H1 (cell line): ENCODE measurements at regions not wholly inside any gene's neighbourhood (a gene's known extent, or its start where the extent isn't known, plus 50 kb on each side); places are given as distances from the start of the nearest gene placed in this dataset.

ENCODE experiments used
- CTCF ChIA-PET: fragments of 300-600 bp; sonication (Branson Sonifier 250); formaldehyde crosslinking; loops from one replicate; lab custom pipeline; 2021; ENCODE audit not compliant: partially characterized antibody; lab: Charles Lee
- POLR2A ChIA-PET: fragments of 300-600 bp; sonication (Branson Sonifier 250); formaldehyde crosslinking; loops from one replicate; lab custom pipeline; 2021; ENCODE audit warnings: inconsistent platforms; ENCODE audit not compliant: partially characterized antibody; lab: Charles Lee
- DNase-seq, 2 experiments: peaks; one replicate each; pipeline versions ENCODE4 v3.0.0 to v3.0.0-alpha.2; 2010 to 2022; ENCODE audit warnings: low spot score in 2 of 2, low read depth in 1 of 2, mixed read lengths in 1 of 2
- FAIRE-seq: peaks from 2 replicates; lab custom pipeline; 2011; peaks lifted over from hg19 to GRCh38; lab: Jason Lieb, UNC
- H2AFZ ChIP-seq: 2 replicates; pipeline ENCODE4 v1.8.1; 2012; ENCODE audit warnings: low read length, inconsistent platforms
- H2AK5ac ChIP-seq: 2 replicates; pipeline ENCODE4 v1.6.1; 2013; ENCODE audit warnings: low read depth, low read length
- H2BK120ac ChIP-seq: replicated peaks from 2 replicates; pipeline ENCODE3; 2013; ENCODE audit warnings: low read depth, low read length, inconsistent platforms
- H2BK12ac ChIP-seq: 2 replicates; pipeline ENCODE4 v1.6.1; 2013; ENCODE audit warnings: low read depth, low read length
- H2BK15ac ChIP-seq: 2 replicates; pipeline ENCODE4 v1.6.1; 2013; ENCODE audit warnings: low read length
- H2BK20ac ChIP-seq: 2 replicates; pipeline ENCODE4 v1.6.1; 2013; ENCODE audit warnings: low read length
- H2BK5ac ChIP-seq: 2 replicates; pipeline ENCODE4 v1.6.1; 2013; ENCODE audit warnings: low read depth, low read length
- H3K14ac ChIP-seq: 2 replicates; pipeline ENCODE4 v1.6.1; 2013; ENCODE audit warnings: inconsistent platforms; ENCODE audit not compliant: insufficient read length
- H3K18ac ChIP-seq: 2 replicates; pipeline ENCODE4 v1.6.1; 2013; ENCODE audit warnings: low read length; ENCODE audit errors: extremely low read depth
- H3K23ac ChIP-seq: 2 replicates; pipeline ENCODE4 v1.6.1; 2013; ENCODE audit warnings: inconsistent platforms; ENCODE audit not compliant: insufficient read length
- H3K23me2 ChIP-seq: 2 replicates; pipeline ENCODE4 v1.6.1; 2013; ENCODE audit warnings: low read depth, low read length
- H3K27ac ChIP-seq: 2 replicates; pipeline ENCODE4 v1.6.1; 2011; ENCODE audit warnings: low read depth, low read length, inconsistent platforms
- H3K27me3 ChIP-seq, 4 experiments: replicated peaks in 1 of 4; 1 replicate in 1 of 4; 2 replicates in 3 of 4; pipeline versions ENCODE4 v1.6.1 to v1.8.1; 2011 to 2013; ENCODE audit warnings: low read length in 3 of 4, mild to moderate bottlenecking in 3 of 4, inconsistent platforms in 2 of 4, mixed read lengths in 2 of 4, moderate library complexity in 1 of 4; ENCODE audit not compliant: control insufficient read depth in 3 of 4, insufficient read depth in 3 of 4; ENCODE audit errors: extremely low read depth in 1 of 4
- H3K36me3 ChIP-seq, 4 experiments: 2 replicates each; pipeline versions ENCODE4 v1.6.1 to v1.8.1; 2011 to 2013; ENCODE audit warnings: mild to moderate bottlenecking in 4 of 4, low read length in 3 of 4, moderate library complexity in 2 of 4, control low read depth in 1 of 4, inconsistent platforms in 1 of 4; ENCODE audit not compliant: insufficient read depth in 4 of 4, control insufficient read depth in 2 of 4
- H3K4ac ChIP-seq: replicated peaks from 2 replicates; pipeline ENCODE3; 2013; ENCODE audit warnings: low read length, low read depth, mixed read lengths, inconsistent platforms; ENCODE audit not compliant: insufficient read length
- H3K4me1 ChIP-seq, 4 experiments: replicated peaks in 1 of 4; 1 replicate in 1 of 4; 2 replicates in 3 of 4; pipeline versions ENCODE4 v1.6.1 to v1.8.1; 2011 to 2013; ENCODE audit warnings: low read length in 3 of 4, inconsistent platforms in 2 of 4, mixed read lengths in 1 of 4; ENCODE audit not compliant: insufficient read depth in 4 of 4, control insufficient read depth in 3 of 4
- H3K4me2 ChIP-seq, 2 experiments: 2 replicates each; pipeline versions ENCODE4 v1.6.1 to v1.8.1; 2011 to 2013; ENCODE audit warnings: low read depth in 2 of 2, low read length in 2 of 2, control low read depth in 1 of 2, inconsistent platforms in 1 of 2, mild to moderate bottlenecking in 1 of 2; ENCODE audit not compliant: insufficient read depth in 1 of 2
- H3K4me3 ChIP-seq, 4 experiments: fragments of 200-600, 300-600 bp in 1 of 4; sonication (generic), shearing (Covaris generic), sonication (Bioruptor Twin) in 1 of 4; 2 replicates each; pipeline versions ENCODE4 v1.5.1 to v1.8.1; 2011 to 2016; ENCODE audit warnings: low read length in 4 of 4, low read depth in 3 of 4, control low read depth in 2 of 4, inconsistent platforms in 2 of 4, mild to moderate bottlenecking in 2 of 4, mixed read lengths in 1 of 4, moderate library complexity in 1 of 4; ENCODE audit not compliant: insufficient read depth in 2 of 4; ENCODE audit errors: extremely low read depth in 1 of 4
- H3K56ac ChIP-seq: replicated peaks from 2 replicates; pipeline ENCODE3; 2013; ENCODE audit warnings: low read depth, mild to moderate bottlenecking, mixed read lengths, low read length, inconsistent platforms; ENCODE audit not compliant: insufficient read length
- H3K79me1 ChIP-seq: 2 replicates; pipeline ENCODE4 v1.6.1; 2013; ENCODE audit warnings: low read depth, low read length, control low read depth
- H3K79me2 ChIP-seq, 2 experiments: 2 replicates each; pipeline versions ENCODE4 v1.6.1 to v1.8.1; 2012 to 2013; ENCODE audit warnings: low read length in 2 of 2, mild to moderate bottlenecking in 2 of 2, inconsistent platforms in 1 of 2; ENCODE audit not compliant: insufficient read depth in 2 of 2, control insufficient read depth in 1 of 2
- H3K9ac ChIP-seq, 4 experiments: replicated peaks in 1 of 4; 1 replicate in 1 of 4; 2 replicates in 3 of 4; pipeline versions ENCODE4 v1.6.1 to v1.8.1; 2011 to 2013; ENCODE audit warnings: low read depth in 3 of 4, low read length in 3 of 4, control low read depth in 2 of 4, mild to moderate bottlenecking in 2 of 4, moderate library complexity in 2 of 4, inconsistent platforms in 1 of 4; ENCODE audit errors: extremely low read depth in 1 of 4
- H3K9me3 ChIP-seq, 2 experiments: 2 replicates each; pipeline versions ENCODE4 v1.6.1 to v1.8.1; 2012 to 2013; ENCODE audit warnings: mild to moderate bottlenecking in 2 of 2, moderate library complexity in 2 of 2, control low read depth in 1 of 2, inconsistent platforms in 1 of 2, low read depth in 1 of 2, low read length in 1 of 2, mixed read lengths in 1 of 2; ENCODE audit not compliant: insufficient read depth in 2 of 2
- H4K20me1 ChIP-seq, 2 experiments: replicated peaks in 1 of 2; 2 replicates each; pipeline versions ENCODE3 to v1.8.1; 2011 to 2013; ENCODE audit warnings: inconsistent platforms in 2 of 2, low read length in 2 of 2, mild to moderate bottlenecking in 1 of 2; ENCODE audit not compliant: insufficient read depth in 2 of 2, control insufficient read depth in 1 of 2
- H4K5ac ChIP-seq: 2 replicates; pipeline ENCODE4 v1.6.1; 2013; ENCODE audit warnings: low read length, low read depth, mixed read lengths, inconsistent platforms; ENCODE audit not compliant: insufficient read length
- H4K8ac ChIP-seq: 2 replicates; pipeline ENCODE4 v1.8.0; 2013; ENCODE audit warnings: mild to moderate bottlenecking, moderate library complexity, low read length, inconsistent platforms; ENCODE audit not compliant: insufficient read depth; ENCODE audit errors: extremely low read depth
- H4K91ac ChIP-seq: replicated peaks from 2 replicates; pipeline ENCODE3; 2013; ENCODE audit warnings: low read length, mixed read lengths, inconsistent platforms; ENCODE audit not compliant: insufficient read length
- CTCF ChIP-seq, 3 experiments: IDR thresholded peaks; 1 replicate in 2 of 3; 2 replicates in 1 of 3; pipeline versions ENCODE4 v1.5.1 to v1.6.1; 2011; ENCODE audit warnings: low read length in 3 of 3, mild to moderate bottlenecking in 3 of 3, inconsistent platforms in 2 of 3, low read depth in 1 of 3, moderate library complexity in 1 of 3; ENCODE audit not compliant: insufficient read depth in 1 of 3; ENCODE audit errors: control extremely low read depth in 1 of 3
- EGR1 ChIP-seq: IDR thresholded peaks from 2 replicates; pipeline ENCODE4 v1.6.1; 2011; ENCODE audit warnings: low read depth, low read length, borderline replicate concordance
- EZH2 ChIP-seq: fragments of 200-600 bp; sonication (generic); IDR thresholded peaks from 2 replicates; pipeline ENCODE4 v1.7.1; 2012; ENCODE audit warnings: low read depth, mild to moderate bottlenecking, moderate library complexity, low read length, inconsistent platforms; ENCODE audit not compliant: severe bottlenecking
- KDM4A ChIP-seq: IDR thresholded peaks from one replicate; pipeline ENCODE4 v1.7.1; 2012; ENCODE audit warnings: low read depth, mild to moderate bottlenecking, moderate library complexity, low read length, inconsistent platforms; ENCODE audit not compliant: severe bottlenecking
- MAFK ChIP-seq: IDR thresholded peaks from 2 replicates; pipeline ENCODE4 v1.6.1; 2012; ENCODE audit warnings: low read depth, mild to moderate bottlenecking, improper control_type of control experiment, low read length
- NRF1 ChIP-seq: IDR thresholded peaks from 2 replicates; pipeline ENCODE4 v1.6.1; 2011; ENCODE audit warnings: mild to moderate bottlenecking, low read depth, low read length, improper control_type of control experiment
- POLR2A ChIP-seq, 2 experiments: IDR thresholded peaks; 1 replicate in 1 of 2; 2 replicates in 1 of 2; pipeline ENCODE4 v1.6.1; 2011; ENCODE audit warnings: low read depth in 2 of 2, low read length in 2 of 2, mild to moderate bottlenecking in 2 of 2; ENCODE audit errors: control extremely low read depth in 1 of 2
- POLR2AphosphoS5 ChIP-seq: IDR thresholded peaks from 2 replicates; pipeline ENCODE4 v1.6.1; 2011; ENCODE audit warnings: low read depth, low read length
- SIX5 ChIP-seq: IDR thresholded peaks from 2 replicates; pipeline ENCODE4 v1.6.1; 2011; ENCODE audit warnings: mild to moderate bottlenecking, low read depth, low read length
- WGBS, 2 experiments: shearing (Covaris generic) in 1 of 2; methylation state at CpG; one replicate each; pipeline versions ENCODE4 v1.1.6 to v1.1.7; 2013 to 2015; ENCODE audit warnings: low lambda C conversion rate in 2 of 2, mixed read lengths in 2 of 2, inconsistent platforms in 1 of 2, low coverage in 1 of 2, missing lambda C conversion rate in 1 of 2; ENCODE audit not compliant: insufficient replicate concordance in 2 of 2, insufficient coverage in 1 of 2, insufficient read length in 1 of 2; ENCODE audit errors: extremely low coverage in 1 of 2, missing lambda C conversion rate in 1 of 2; 5-methylcytosine and 5-hydroxymethylcytosine counted together
- TF ChIP-seq, protein P1 (sequence below): IDR thresholded peaks from 2 replicates; pipeline ENCODE4 v1.6.1; 2011; ENCODE audit warnings: low read length, improper control_type of control experiment
- TF ChIP-seq, protein P2 (sequence below): IDR thresholded peaks from 2 replicates; pipeline ENCODE4 v1.6.1; 2012; ENCODE audit warnings: inconsistent platforms

DNA sequence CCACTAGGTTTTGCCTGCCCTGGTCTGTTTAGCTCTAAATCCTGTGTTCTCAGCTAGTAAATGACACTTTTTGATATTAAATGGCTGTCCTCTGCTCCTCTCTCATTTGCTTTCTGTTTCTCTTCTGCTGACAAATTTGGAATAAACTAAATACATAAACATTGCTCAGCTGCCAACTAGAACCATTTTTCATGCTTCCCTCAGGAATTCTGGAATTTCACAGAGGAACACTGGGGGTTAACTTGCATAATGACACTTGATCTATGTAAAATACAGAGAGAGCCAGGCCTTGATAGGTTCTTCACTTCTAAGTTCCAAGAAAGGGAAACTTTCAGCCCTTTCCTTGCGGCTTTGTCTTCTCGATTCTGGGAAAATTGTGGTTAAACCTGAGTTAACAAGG is 450.6 kb upstream of the ST6GAL2 start:
- H2BK15ac ChIP-seq, result no peak overlapping the region
- no peak overlapping the region for H3K9ac ChIP-seq
- H3K4me2 ChIP-seq, result no peak overlapping the region
- H3K79me2 ChIP-seq, result no peaks in the 10 kb centered on the region
- H3K4me3 ChIP-seq, result no peak overlapping the region
- FAIRE-seq (no peak), DNase-seq (no peak)
- no peaks in the 10 kb centered on the region for H3K27me3 ChIP-seq
- 90% methylated on average over 2 of the region's 2 CpGs; no CpG with 5 or more reads in 1 of the 2 experiments for WGBS, 2 experiments
- no peak overlapping the region for H3K23ac ChIP-seq
- H4K91ac ChIP-seq, result no peak overlapping the region
- H2AK5ac ChIP-seq, result no peak overlapping the region
- no peak overlapping the region for H4K8ac ChIP-seq
- H2AFZ ChIP-seq, result no peak overlapping the region; the same call in 1 of the 2 replicates
- no peak overlapping the region for H2BK12ac ChIP-seq
- no peak overlapping the region for H3K56ac ChIP-seq
- no peaks in the 10 kb centered on the region for H3K36me3 ChIP-seq
- H3K18ac ChIP-seq, result no peak overlapping the region
- H4K5ac ChIP-seq, result no peak overlapping the region
- no peak overlapping the region for H3K14ac ChIP-seq
- no peak overlapping the region for H3K27ac ChIP-seq
- no peaks in the 10 kb centered on the region for H4K20me1 ChIP-seq
- ChIA-PET CTCF (no interaction called here), POLR2A (no interaction called here)
- H3K4ac ChIP-seq, result no peak overlapping the region
- H3K79me1 ChIP-seq, result no peaks in the 10 kb centered on the region; the same call in 1 of the 2 replicates
- no peak overlapping the region for H2BK20ac ChIP-seq
- no peak overlapping the region for H2BK5ac ChIP-seq
- H3K4me1 ChIP-seq, result no peaks in the 10 kb centered on the region
- H3K9me3 ChIP-seq, result no peaks in the 10 kb centered on the region
- H3K23me2 ChIP-seq, result no peaks in the 10 kb centered on the region
- H2BK120ac ChIP-seq, result no peak overlapping the region
- TF ChIP-seq MAFK, result no peak
- no peak for TF ChIP-seq EGR1
- no peak for TF ChIP-seq EZH2
- TF ChIP-seq POLR2A (IDR thresholded peaks at IDR 0.05; ENCODE audit: control extremely low read depth in 1 of 2, low read depth in 2 of 2, low read length in 2 of 2), result no peak
- TF ChIP-seq, protein P1, sequence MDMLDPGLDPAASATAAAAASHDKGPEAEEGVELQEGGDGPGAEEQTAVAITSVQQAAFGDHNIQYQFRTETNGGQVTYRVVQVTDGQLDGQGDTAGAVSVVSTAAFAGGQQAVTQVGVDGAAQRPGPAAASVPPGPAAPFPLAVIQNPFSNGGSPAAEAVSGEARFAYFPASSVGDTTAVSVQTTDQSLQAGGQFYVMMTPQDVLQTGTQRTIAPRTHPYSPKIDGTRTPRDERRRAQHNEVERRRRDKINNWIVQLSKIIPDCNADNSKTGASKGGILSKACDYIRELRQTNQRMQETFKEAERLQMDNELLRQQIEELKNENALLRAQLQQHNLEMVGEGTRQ, result no peak
- TF ChIP-seq CTCF (IDR thresholded peaks at IDR 0.05; ENCODE audit: control extremely low read depth in 1 of 3, insufficient read depth in 1 of 3, low read depth in 1 of 3, low read length in 3 of 3), result no peak
- TF ChIP-seq, protein P2, sequence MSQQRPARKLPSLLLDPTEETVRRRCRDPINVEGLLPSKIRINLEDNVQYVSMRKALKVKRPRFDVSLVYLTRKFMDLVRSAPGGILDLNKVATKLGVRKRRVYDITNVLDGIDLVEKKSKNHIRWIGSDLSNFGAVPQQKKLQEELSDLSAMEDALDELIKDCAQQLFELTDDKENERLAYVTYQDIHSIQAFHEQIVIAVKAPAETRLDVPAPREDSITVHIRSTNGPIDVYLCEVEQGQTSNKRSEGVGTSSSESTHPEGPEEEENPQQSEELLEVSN, result no peak
- no peak for TF ChIP-seq KDM4A
- TF ChIP-seq POLR2AphosphoS5, result no peak
- no peak for TF ChIP-seq NRF1
- no peak for TF ChIP-seq SIX5
